GM19468 (cell line): ENCODE measurements at regions not wholly inside any gene's neighbourhood (a gene's known extent, or its start where the extent isn't known, plus 50 kb on each side); places are given as distances from the start of the nearest gene placed in this dataset.
"Not testable (repeated sequence)": the region's sequence is repeated elsewhere in the genome, so short reads cannot be mapped to it uniquely, and the experiment has no call there.

Experiments used
- ATAC-seq: cut with Tn5 transposase; IDR thresholded peaks from one replicate; pipeline ENCODE4 v1.9.1; 2021; ENCODE audit warnings: mild to moderate bottlenecking, moderate library complexity, moderate number of reproducible peaks; ENCODE audit not compliant: unreplicated experiment; ENCODE audit errors: extremely low read depth

- no peak for ATAC-seq
Observed at GRCh38 chr16:9650284-9650683, 531.9 kb downstream of the GRIN2A start.

GRCh38 chr16:9655051-9655450, 527.2 kb downstream of the GRIN2A start:
- ATAC-seq = no peak

GRCh38 chr16:9657641-9658040, 524.6 kb downstream of the GRIN2A start:
- ATAC-seq = no peak

GRCh38 chr16:9658164-9658563, 524.1 kb downstream of the GRIN2A start:
- no peak for ATAC-seq

- ATAC-seq = no peak
Observed at GRCh38 chr16:9658586-9658985, 523.6 kb downstream of the GRIN2A start.

- ATAC-seq = no peak
Observed at GRCh38 chr16:9660898-9661297, 521.3 kb downstream of the GRIN2A start.

GRCh38 chr16:9661336-9662017, 520.8 kb downstream of the GRIN2A start:
- ATAC-seq = no peak

- no peak for ATAC-seq
Observed at GRCh38 chr16:9663588-9663987, 518.6 kb downstream of the GRIN2A start.

- no peak for ATAC-seq
Observed at GRCh38 chr16:9665851-9666271, 516.4 kb downstream of the GRIN2A start.

GRCh38 chr16:9666834-9667480, 515.3 kb downstream of the GRIN2A start:
- no peak for ATAC-seq

GRCh38 chr16:9670033-9670432, 512.2 kb downstream of the GRIN2A start:
- no peak for ATAC-seq

- not testable (repeated sequence) for ATAC-seq
Observed at GRCh38 chr16:9670616-9671015, 511.6 kb downstream of the GRIN2A start.

GRCh38 chr16:9676560-9677300, 505.5 kb downstream of the GRIN2A start:
- ATAC-seq = not testable (repeated sequence)

GRCh38 chr16:9677301-9677653, 505.0 kb downstream of the GRIN2A start:
- no peak for ATAC-seq

- no peak for ATAC-seq
Observed at GRCh38 chr16:9679213-9679767, 502.9 kb downstream of the GRIN2A start.

GRCh38 chr16:9680019-9680655, 502.1 kb downstream of the GRIN2A start:
- ATAC-seq = no peak

- ATAC-seq = no peak
Observed at GRCh38 chr16:9680968-9681367, 501.3 kb downstream of the GRIN2A start.

- ATAC-seq = no peak
Observed at GRCh38 chr16:9681508-9681907, 500.7 kb downstream of the GRIN2A start.

GRCh38 chr16:9682320-9682719, 499.9 kb downstream of the GRIN2A start:
- ATAC-seq = no peak

GRCh38 chr16:9683677-9684076, 498.6 kb downstream of the GRIN2A start:
- ATAC-seq = no peak
